Heart right ventricle (tissue), 16 donors: ENCODE measurements at regions not wholly inside any gene's neighbourhood (a gene's known extent, or its start where the extent isn't known, plus 50 kb on each side); places are given as distances from the start of the nearest gene placed in this dataset.

Experiments
- ATAC-seq, 8 donors: fragments of 200-7000 bp; cut with Tn5 transposase; one replicate each; pipeline ENCODE4 v1.9.1; 2020; ENCODE audit warnings: mild to moderate bottlenecking in 8 of 8, moderate library complexity in 8 of 8, moderate number of reproducible peaks in 1 of 8
- DNase-seq, 2 donors: peaks; one replicate each; pipeline ENCODE4 v3.0.0-alpha.2; 2020
- H3K27ac ChIP-seq, 10 donors: fragments of 200-600 bp; sonication (generic) in 2 of 10; one replicate each; pipeline versions ENCODE4 v1.5.0 to v1.8.0; 2020 to 2022; ENCODE audit warnings: mild to moderate bottlenecking in 3 of 10
- H3K27me3 ChIP-seq, 7 donors: fragments of 200-600 bp; one replicate each; pipeline ENCODE4 v1.8.0; 2021 to 2022; ENCODE audit warnings: mild to moderate bottlenecking in 2 of 7
- H3K36me3 ChIP-seq, 9 donors: fragments of 200-600 bp; sonication (generic) in 1 of 9; one replicate each; pipeline versions ENCODE4 v1.5.0 to v1.8.0; 2020 to 2022; ENCODE audit warnings: mild to moderate bottlenecking in 2 of 9
- H3K4me1 ChIP-seq, 9 donors: fragments of 200-600 bp; sonication (generic) in 1 of 9; one replicate each; pipeline versions ENCODE4 v1.5.0 to v1.8.0; 2020 to 2022; ENCODE audit warnings: mild to moderate bottlenecking in 4 of 9
- H3K4me3 ChIP-seq, 10 donors: fragments of 200-600 bp; sonication (generic) in 2 of 10; one replicate each; pipeline versions ENCODE4 v1.5.0 to v1.8.0; 2020 to 2022; ENCODE audit warnings: mild to moderate bottlenecking in 7 of 10, moderate library complexity in 2 of 10
- H3K9me3 ChIP-seq, 11 donors: fragments of 200-600 bp in 10 of 11; sonication (generic) in 2 of 11; one replicate each; pipeline versions ENCODE4 v1.5.0 to v1.8.0; 2013 to 2022; ENCODE audit warnings: mild to moderate bottlenecking in 2 of 11, control low read depth in 1 of 11, moderate library complexity in 1 of 11
- whole genome bisulfite sequencing, 2 donors: extraction: QIAGEN DNeasy Blood & Tissue Kit; methylation state at CpG; one replicate each; pipeline ENCODE4 v1.1.7; 2013; ENCODE audit warnings: inconsistent platforms in 1 of 2; 5-methylcytosine and 5-hydroxymethylcytosine counted together
- intact Hi-C, 10 donors: fragments of 100-400 bp; cut with DNase I; formaldehyde crosslinking; loops; one replicate each; pipeline versions ENCODE4 v1.11.1 to v1.14.2; 2022
- TF ChIP-seq, protein P1 (sequence below), 9 donors: fragments of 200-600 bp; sonication (generic) in 2 of 9; IDR thresholded peaks; one replicate each; pipeline versions ENCODE4 v1.5.0 to v1.8.0; 2021 to 2022; ENCODE audit warnings: antibody characterized with exemption in 9 of 9, mild to moderate bottlenecking in 5 of 9, moderate library complexity in 1 of 9
- donor health status: Arrhythmogenic right ventricular cardiomyopathy.
- donor health status: ischemic (EF 13 %, LVEDD 7.1; RV severe dilation, severe dysfunction).
- donor health status: healthy with polysubstance abuse.
- donor health status: DM: no; HTN: yes; CAD: no.
- donor health status: DM: no; HTN: no; CAD: no.
- donor health status: ischemic (EF 25% LVEDD 6.9; RV normal size, moderate dysfunction).
- donor health status: ischemic (EF 25% LVEDD 5.7; RV mildly dilated, moderate dysfunction).
- donor health status: healthy.
- donor health status: DM: yes; HTN: yes; CAD: no.
- donor health status: Ischemic cardiomyopathy.
- donor health status: ischemic (EF 35%, LVEDD 5.7; RV mildly dilated, moderate dysfunction).
- donor health status: nonischemic (EF 11% LVEDD 7.7; RV severe dilation, severe dysfunction).
- donor health status: DM: yes; HTN: yes; CAD: no.
- donor health status: PGD.
- donor health status: ischemic (EF 29% LVEDD 5.4; RV normal size, mild dysfunction).
- donor health status: nonischemic (EF 23%, LVEDD 6.1; RV moderate dilation, normal function).

DNA sequence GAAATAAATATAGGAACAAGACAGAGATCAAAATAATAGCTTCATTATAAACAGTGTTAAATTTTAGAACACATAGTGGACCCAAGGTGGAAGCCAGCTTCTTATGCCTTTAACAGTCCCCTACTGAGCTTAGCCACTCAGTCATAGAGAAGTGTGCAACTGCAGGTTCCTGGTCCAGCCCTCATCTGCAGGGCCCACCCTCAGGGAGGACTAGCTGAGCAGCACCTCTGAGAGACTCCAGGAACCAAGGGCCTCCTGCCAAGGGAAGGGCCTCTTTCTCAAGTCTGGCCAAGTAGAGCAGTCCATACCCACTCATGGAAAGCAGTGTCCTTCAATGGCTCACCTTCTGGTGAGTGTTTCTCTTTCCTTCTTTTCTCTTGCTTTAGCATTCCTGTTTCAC is 173.7 kb upstream of the PRPS1L1 start:
- ATAC-seq: peak in 6 of 8 donors; percentile 35 to 79 (median 60)
- H3K36me3 ChIP-seq: no peaks in the 10 kb centered on the region
- TF ChIP-seq, protein P1, sequence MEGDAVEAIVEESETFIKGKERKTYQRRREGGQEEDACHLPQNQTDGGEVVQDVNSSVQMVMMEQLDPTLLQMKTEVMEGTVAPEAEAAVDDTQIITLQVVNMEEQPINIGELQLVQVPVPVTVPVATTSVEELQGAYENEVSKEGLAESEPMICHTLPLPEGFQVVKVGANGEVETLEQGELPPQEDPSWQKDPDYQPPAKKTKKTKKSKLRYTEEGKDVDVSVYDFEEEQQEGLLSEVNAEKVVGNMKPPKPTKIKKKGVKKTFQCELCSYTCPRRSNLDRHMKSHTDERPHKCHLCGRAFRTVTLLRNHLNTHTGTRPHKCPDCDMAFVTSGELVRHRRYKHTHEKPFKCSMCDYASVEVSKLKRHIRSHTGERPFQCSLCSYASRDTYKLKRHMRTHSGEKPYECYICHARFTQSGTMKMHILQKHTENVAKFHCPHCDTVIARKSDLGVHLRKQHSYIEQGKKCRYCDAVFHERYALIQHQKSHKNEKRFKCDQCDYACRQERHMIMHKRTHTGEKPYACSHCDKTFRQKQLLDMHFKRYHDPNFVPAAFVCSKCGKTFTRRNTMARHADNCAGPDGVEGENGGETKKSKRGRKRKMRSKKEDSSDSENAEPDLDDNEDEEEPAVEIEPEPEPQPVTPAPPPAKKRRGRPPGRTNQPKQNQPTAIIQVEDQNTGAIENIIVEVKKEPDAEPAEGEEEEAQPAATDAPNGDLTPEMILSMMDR (IDR thresholded peaks at IDR 0.05): no peak
- no peak for DNase-seq
- no peaks in the 10 kb centered on the region for H3K27me3 ChIP-seq
- intact Hi-C loops: no loop called here
- H3K4me3 ChIP-seq: no peak overlapping the region
- peaks cover 0 to 38% (median 17%) of the 10 kb centered on the region in 9 donors for H3K4me1 ChIP-seq
- H3K9me3 ChIP-seq: no peaks in the 10 kb centered on the region
- peak overlapping the region in 4 of 10 donors; percentile 4 to 55 (median 28) for H3K27ac ChIP-seq

DNA sequence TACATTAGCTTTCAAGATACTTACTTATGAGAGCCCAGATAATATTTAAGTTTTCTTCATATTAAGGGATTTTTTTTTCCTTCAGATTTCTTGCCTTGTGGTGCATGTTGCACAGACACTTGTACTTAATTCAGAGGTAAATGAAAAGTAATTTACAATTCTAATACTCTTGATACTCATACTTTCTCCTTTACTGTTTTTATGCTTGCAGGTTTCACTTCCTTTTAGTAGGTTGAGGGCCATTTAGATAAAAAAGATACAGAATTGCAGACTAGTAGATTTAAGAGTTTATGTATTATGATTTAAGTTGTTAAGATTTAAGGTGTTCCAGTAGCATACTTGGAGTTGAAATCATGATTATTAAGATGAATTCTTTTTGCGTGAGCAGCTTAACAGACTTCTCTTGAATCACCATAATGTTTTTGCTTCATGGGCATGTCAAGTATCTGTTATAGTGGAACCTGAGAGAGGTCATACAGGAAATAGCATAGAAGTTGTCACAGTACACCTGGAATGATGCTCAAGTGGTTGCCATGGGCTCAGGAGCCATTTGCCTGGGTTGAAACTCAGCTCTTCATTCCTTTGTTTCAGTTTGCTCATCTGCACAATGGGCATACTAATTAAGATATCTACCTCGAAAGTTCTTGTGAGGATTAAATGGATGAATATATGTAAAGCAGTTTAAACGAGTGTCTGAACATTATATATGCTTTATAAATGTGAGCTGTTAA is 174.8 kb upstream of the PRPS1L1 start:
- H3K36me3 ChIP-seq: no peaks in the 10 kb centered on the region
- intact Hi-C loops: no loop called here
- no peaks in the 10 kb centered on the region for H3K27me3 ChIP-seq
- ATAC-seq (no peak), DNase-seq (no peak)
- no peak overlapping the region for H3K27ac ChIP-seq
- H3K4me1 ChIP-seq: peaks cover 0 to 44% (median 17%) of the 10 kb centered on the region in 9 donors
- TF ChIP-seq, protein P1 (IDR thresholded peaks at IDR 0.05): no peak
- no peak overlapping the region for H3K4me3 ChIP-seq
- 92 to 95% methylated on average over 3 of the region's 3 CpGs for WGBS, 2 donors
- H3K9me3 ChIP-seq: no peaks in the 10 kb centered on the region

DNA sequence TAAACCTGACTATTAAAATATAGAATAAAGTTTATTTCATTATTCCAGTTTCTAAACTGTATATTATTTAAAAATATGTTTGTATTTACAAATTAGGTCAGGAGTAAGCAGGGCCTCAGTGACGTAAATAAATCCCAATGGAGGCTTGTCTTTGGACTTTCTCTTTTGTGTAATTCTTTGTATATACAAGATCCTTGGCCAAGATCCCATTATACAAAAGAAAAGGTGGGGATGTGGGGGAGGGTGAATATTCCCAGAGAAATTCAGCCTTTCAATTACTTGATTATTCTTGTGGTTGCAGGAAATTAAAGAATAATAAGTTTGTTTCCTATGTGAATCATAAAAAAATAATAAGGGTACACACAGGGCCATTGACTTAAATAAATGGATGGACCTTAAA is 178.7 kb upstream of the PRPS1L1 start:
- H3K4me1 ChIP-seq: peaks cover 0 to 46% (median 21%) of the 10 kb centered on the region in 9 donors
- TF ChIP-seq, protein P1 (IDR thresholded peaks at IDR 0.05): no peak
- no peaks in the 10 kb centered on the region for H3K9me3 ChIP-seq
- H3K36me3 ChIP-seq: no peaks in the 10 kb centered on the region
- H3K27ac ChIP-seq: no peak overlapping the region
- no peaks in the 10 kb centered on the region for H3K27me3 ChIP-seq
- DNase-seq: peak in 1 of 2 donors; percentile 24
- 65 to 78% methylated on average over 1 of the region's 1 CpG for WGBS, 2 donors
- intact Hi-C loops: no loop called here
- H3K4me3 ChIP-seq: no peak overlapping the region
- peak in 6 of 8 donors; percentile 49 to 82 (median 70) for ATAC-seq

DNA sequence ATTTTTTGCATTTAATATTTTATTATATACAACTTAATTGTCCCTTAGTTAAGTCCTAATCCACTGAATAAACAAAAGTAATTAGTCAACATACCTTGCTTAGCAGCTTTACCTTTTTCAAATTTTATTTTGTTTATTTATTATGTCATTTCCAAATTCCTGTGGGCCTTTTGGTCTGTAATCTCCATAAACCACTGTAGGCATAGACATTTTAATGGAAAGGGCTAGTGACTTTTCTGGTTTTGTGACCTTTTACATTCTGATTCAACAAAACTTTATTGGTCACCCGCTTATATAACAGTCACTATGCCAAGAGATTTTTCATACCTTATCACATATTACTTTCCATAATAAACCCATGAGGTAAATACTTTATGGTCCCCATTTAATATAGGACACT is 181.3 kb upstream of the PRPS1L1 start:
- no peak overlapping the region for H3K4me3 ChIP-seq
- TF ChIP-seq, protein P1 (IDR thresholded peaks at IDR 0.05): no peak
- H3K9me3 ChIP-seq: no peaks in the 10 kb centered on the region
- no peak overlapping the region for H3K27ac ChIP-seq
- H3K4me1 ChIP-seq: peaks cover 0 to 37% (median 22%) of the 10 kb centered on the region in 9 donors
- no peaks in the 10 kb centered on the region for H3K36me3 ChIP-seq
- intact Hi-C loops: no loop called here
- 98% methylated on average over 1 of the region's 1 CpG for WGBS, 2 donors
- no peaks in the 10 kb centered on the region for H3K27me3 ChIP-seq
- ATAC-seq (no peak), DNase-seq (no peak)
